GM21737 (cell line): ENCODE measurements at regions not wholly inside any gene's neighbourhood (a gene's known extent, or its start where the extent isn't known, plus 50 kb on each side); places are given as distances from the start of the nearest gene placed in this dataset.

ENCODE experiments used
- ATAC-seq: cut with Tn5 transposase; IDR thresholded peaks from one replicate; pipeline ENCODE4 v1.9.1; 2021; ENCODE audit warnings: mild to moderate bottlenecking, moderate library complexity; ENCODE audit not compliant: unreplicated experiment

DNA sequence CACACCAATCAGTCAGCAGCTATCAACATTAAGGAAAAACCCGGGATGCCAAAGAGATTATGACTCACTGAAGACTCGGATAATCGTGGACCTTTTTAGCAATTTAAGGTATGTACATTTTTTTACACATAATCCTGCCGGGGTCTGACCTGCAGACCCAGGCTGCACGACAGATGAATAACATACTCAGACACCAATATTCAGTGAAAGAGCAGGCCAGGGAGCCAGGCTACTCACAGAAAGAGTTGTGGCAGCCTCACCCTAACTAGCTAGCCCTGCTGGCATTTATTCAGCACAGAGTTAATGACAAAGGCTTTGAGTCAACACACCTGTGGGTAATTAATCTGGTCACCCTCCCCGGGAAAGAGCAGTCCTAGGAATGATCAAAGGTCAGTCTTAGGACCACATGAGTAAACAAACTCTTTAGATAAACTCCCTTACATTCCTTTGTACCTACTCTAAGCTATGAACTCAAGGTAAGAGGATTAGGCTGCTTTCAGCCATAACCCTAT, 727.5 kb downstream of the TBL1XR1 start:
- no peak for ATAC-seq

DNA sequence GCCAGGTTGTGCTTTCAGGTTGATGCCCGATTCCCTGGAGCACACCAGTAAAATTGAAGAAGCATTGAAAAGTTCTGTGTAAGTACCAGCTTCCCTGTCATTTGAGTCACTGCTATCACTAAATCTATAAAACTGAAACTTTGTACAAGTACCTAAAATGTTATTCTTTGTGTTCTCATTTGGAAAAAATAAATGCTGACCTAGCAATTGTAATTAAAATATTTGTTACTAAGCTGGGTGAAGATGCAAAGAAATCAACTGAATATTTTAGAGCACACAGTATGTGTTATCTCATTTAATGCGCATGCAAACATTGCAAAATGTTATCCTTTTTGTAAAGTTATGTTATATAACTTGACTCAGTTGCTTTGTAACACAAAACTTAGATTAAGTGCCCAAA, 733.7 kb downstream of the TBL1XR1 start:
- no peak for ATAC-seq

DNA sequence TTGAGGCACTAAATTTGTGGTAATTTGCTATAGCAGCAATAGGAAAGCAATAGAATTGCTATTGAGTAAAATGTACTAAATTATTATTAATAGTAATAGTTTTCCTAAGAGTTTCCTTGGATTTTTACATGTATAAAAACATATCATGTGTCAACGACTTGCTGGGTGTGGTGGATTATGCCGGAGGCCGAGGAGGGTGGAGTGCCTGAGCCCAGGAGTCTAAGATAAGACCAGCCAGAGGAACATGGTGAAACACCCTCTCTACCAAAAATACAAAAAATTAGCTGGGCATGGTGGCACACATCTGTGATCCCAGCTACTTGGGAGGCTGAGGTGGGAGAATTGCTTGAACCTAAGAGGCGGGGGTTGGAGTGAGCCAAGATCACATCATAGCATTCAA, 749.9 kb downstream of the TBL1XR1 start:
- no peak for ATAC-seq

DNA sequence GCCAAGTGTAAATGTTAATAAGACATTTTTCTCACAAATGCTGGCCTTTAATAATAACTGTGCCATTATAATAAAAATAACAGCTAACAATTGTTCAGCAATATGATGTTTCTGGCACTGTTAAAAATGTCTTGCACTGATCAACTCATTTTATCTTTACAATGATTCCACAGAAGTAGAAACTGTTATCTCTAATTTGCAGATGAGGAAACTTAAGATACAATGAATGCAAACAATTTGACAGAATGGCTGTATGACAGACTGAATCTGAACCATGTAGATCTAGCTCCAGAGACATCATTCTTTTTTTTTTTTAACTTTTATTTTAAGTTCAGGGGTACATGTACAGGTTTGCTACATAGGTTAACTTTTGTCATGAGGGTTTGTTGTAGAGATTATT, 755.0 kb downstream of the TBL1XR1 start:
- no peak for ATAC-seq

DNA sequence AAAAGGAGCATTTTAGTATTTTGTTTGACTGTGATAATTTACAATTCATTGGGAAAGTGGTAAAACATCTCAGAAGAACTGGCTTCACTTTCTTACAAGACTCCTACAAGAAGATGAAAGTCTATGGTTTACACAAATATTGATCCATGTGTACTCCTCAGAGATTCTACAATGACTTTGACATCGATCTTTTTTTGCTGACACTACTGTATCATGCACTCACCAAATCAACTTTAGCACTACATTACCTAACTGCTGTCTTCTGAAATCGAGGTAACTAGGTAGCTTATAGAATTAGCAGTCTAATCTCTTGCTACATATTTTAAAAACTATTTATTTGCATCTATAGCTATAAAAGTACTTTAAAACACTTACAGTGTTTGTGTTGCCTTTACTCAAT, 757.6 kb downstream of the TBL1XR1 start:
- no peak for ATAC-seq

- no peak for ATAC-seq
Observed at GRCh38 chr3:176431991-176432390, 765.3 kb downstream of the TBL1XR1 start.

- no peak for ATAC-seq
Observed at GRCh38 chr3:176431038-176431418, 766.3 kb downstream of the TBL1XR1 start.

DNA sequence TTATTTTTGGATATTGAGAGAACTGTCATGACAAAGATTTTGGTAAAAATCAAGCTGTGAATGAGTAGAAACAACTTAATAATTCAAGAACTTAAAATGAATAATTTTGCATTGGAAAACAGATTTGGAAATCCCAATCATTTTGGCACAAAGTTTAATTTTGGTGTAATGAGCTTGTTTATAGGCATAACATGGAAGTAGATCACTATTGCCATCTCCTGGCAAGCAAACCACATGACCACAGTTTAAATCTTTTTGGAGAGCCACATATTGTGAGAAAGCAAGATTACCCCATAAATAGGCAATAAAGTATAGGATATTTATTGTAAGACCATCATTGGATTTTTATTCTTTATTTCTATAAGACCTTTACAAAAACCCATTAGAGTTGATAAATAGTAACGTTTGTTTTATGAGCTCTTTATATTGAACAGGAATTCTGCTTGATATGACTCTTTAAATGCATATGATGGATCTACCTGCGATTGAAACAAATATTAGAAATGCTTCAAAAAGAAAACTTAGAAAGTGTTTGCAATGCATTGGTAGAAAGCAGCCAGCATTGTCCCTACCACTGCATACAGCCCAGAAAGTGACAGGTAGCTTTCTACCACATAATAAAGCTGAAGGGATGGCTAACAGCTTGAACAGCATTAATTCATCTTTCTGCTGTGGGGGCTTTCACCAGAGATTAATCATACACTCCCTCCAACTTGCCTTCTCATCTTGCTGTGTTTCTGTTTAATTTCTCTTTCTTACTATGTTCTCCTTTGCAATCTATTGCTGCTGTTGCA, 766.8 kb downstream of the TBL1XR1 start:
- no peak for ATAC-seq

DNA sequence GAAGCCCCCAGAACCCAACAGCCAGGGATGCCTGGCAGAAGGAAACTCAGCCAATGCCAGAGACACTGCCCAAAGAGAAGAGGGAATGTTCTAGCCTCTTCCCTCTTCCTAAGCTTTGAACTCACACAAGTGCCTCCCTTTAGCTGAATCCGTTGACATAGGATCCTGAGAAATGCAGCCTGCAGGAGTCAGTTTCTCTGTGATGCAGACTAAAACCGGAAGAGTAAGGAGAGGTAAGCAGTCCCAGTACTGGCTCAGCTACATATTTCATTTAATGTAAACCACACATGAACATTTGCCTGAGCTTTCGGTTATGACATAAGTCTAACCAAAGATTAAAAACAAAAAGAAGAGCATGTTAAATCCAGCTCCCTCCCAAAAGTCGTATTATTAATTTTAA, 768.7 kb downstream of the TBL1XR1 start:
- ATAC-seq = no peak

DNA sequence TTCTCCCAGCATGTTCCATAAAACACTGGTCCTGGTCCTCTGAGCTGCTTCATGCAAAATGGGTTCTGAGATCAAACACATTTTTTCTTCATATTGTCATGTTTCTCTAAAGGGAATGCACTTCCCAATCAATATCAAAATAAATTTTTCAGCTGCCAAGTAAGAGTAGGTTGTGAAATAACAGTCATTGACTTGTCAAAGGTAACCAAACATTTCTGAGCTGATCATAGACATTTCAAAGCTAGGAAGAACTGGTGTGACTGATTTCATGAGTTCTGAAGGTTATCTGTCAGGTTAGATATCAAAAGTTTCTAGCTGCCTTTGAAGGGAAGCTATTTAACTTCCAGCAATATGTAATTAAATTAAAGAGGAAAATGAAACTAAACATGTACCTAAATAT, 770.9 kb downstream of the TBL1XR1 start:
- ATAC-seq = no peak

DNA sequence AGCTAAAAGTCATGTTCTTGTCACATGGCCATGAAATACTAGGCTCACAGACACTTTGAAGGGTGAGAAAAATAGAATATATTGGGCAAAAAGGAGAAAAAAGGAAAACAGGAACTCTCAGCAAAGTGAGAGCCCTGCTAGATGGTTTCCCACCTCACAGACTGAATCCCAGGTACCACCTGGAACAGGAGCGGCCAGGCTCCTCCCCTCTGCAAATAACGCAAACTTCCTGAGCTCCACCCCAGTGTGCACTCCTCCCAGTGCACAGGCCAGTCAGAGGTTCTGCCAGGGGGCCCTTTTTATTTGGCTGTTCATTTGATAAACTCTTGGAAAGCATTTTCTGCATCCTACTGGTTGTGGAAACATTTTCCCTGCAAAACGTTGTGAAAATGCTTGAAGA, 780.4 kb downstream of the TBL1XR1 start:
- no peak for ATAC-seq

DNA sequence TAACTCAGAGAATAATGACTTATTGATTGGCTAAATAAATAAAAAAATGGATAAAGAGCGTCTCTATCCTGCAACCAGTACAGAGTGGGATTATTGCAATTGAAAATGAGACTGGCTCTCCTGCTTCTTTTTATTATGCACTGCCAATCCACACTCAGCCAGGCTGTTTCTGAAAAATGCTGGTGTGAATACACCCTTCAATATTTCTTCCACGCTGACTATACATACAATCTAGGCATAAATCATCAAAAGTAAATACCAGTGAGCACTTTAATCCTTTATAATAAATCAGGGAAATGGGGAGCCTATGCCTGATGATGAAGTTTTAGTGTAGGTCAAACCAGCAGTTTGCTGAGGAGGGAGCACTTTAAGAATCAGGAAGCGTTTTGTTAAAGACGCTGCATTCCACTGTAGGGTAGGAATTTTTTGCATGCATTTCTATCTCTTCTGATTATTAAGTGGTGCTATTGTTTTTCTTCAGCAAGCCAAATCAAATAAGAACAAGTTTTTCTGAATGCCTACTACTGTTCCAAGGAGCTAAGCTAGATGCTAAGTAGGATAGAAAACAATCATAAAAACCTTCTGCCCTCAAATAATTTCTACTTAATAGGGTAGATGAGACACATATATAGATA, 781.5 kb downstream of the TBL1XR1 start:
- ATAC-seq = no peak

GRCh38 chr3:176412771-176413170, 784.5 kb downstream of the TBL1XR1 start:
- no peak for ATAC-seq

DNA sequence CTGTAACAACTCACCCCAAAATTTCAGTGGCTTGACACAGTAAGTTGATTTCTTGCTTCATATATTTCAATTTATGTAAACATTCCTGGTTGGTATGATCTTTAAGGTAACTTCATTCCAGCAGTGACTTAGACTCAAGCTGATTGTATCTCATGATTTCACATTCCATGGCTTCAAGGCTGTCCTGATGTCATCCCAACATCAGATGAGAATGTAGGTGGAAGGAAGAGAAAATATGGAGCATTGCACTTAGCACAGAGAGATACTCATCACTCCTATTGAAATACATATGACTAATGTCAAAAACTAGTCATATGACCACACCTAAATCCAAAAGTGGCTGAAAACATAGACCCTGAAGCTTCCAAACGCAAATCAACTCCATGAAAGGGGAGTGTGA, 793.8 kb downstream of the TBL1XR1 start:
- ATAC-seq = no peak

GRCh38 chr3:176401211-176401610, 796.1 kb downstream of the TBL1XR1 start:
- no peak for ATAC-seq

GRCh38 chr3:176399193-176399592, 798.1 kb downstream of the TBL1XR1 start:
- no peak for ATAC-seq

- no peak for ATAC-seq
Observed at GRCh38 chr3:176395240-176395639, 802.0 kb downstream of the TBL1XR1 start.

DNA sequence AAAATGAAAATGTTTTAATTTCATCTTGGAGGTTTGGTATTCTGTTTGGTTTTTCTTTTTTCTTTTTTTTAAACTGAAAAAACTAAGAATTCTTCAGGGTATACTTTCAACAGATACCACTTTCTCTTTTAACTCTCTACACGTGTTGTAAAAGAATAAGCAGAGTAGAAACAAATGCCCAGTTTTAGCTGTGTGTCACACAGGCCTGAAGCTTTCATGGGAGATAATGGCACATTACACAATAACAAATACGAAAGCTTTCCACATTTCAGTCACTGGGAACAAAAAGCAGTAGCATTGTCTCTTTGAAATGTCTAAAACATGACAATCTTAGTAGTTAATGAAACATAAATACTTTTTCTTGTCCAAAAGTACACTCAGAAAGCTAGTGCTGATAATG, 818.5 kb downstream of the TBL1XR1 start:
- ATAC-seq = no peak

DNA sequence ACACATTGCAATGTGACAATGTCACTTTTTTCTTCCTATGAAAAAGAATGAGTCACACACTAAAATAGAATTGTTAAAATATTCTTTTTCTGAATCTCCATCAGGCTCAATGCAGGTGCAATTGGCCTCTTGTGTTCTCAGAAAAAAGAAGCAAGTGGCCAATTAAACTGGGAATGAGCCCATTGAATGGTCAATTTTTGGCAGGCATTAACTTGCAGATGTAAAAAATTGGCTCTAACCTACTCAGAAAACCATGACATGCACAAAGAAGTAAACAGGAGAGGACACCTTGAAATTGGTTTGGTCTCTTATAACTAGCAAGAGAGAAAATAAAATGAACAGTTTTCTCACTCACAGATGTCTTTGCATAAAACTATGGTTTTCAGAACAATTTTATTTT, 820.8 kb downstream of the TBL1XR1 start:
- ATAC-seq = no peak

DNA sequence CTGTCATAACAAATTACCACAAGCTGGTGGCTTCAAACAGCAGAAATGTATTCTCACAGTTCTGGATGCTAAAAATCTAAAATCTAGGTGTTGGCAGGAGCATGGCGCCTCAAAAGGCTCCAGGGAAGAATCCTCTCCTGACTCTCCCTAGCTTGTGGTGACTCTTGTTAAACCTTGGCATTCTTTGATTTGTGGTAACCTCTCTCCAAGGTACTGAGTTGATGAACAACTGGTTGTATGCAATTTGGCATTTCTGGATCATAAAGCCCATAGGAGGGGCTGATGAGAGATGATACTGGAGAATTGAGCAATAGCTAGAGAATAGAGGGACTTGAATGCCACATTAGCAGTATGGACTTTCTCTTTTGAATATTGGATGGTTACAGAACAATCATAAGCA, 821.8 kb downstream of the TBL1XR1 start:
- no peak for ATAC-seq

- ATAC-seq = no peak
Observed at GRCh38 chr3:176362191-176362731, 835.0 kb downstream of the TBL1XR1 start.

GRCh38 chr3:176359211-176359610, 838.1 kb downstream of the TBL1XR1 start:
- no peak for ATAC-seq
